GM23338 (cell line): ENCODE measurements at regions not wholly inside any gene's neighbourhood (a gene's known extent, or its start where the extent isn't known, plus 50 kb on each side); places are given as distances from the start of the nearest gene placed in this dataset.

ENCODE experiments used
- ATAC-seq: fragments of 200-7000 bp; cut with Tn5 transposase; 3 replicates; pipeline ENCODE4 v1.9.1; 2020
- DNase-seq: peaks from one replicate; pipeline ENCODE4 v3.0.0-alpha.2; 2015; ENCODE audit warnings: low spot score
- H2AFZ ChIP-seq: fragments of 200-600 bp; sonication (generic); 2 replicates; pipeline ENCODE4 v1.8.0; 2016; ENCODE audit warnings: antibody characterized with exemption, mild to moderate bottlenecking, moderate library complexity
- H3F3A ChIP-seq: fragments of 200-600 bp; sonication (generic); replicated peaks from 2 replicates; pipeline ENCODE4 v1.8.0; 2017; ENCODE audit warnings: antibody characterized with exemption, mixed run types, low read depth
- H3K27ac ChIP-seq: fragments of 200-600 bp; sonication (generic); 2 replicates; pipeline ENCODE4 v1.6.1; 2016; ENCODE audit warnings: low read depth
- H3K27me3 ChIP-seq: fragments of 200-600 bp; sonication (generic); 2 replicates; pipeline ENCODE4 v1.8.0; 2016; ENCODE audit warnings: mild to moderate bottlenecking, mixed run types, moderate library complexity; ENCODE audit not compliant: insufficient read depth
- H3K36me3 ChIP-seq: fragments of 200-600 bp; sonication (generic); 2 replicates; pipeline ENCODE4 v1.8.0; 2016; ENCODE audit warnings: mild to moderate bottlenecking; ENCODE audit not compliant: insufficient read depth
- H3K4me1 ChIP-seq: fragments of 200-600 bp; sonication (generic); 2 replicates; pipeline ENCODE4 v1.8.0; 2016; ENCODE audit warnings: mild to moderate bottlenecking, moderate library complexity; ENCODE audit not compliant: insufficient read depth
- H3K4me2 ChIP-seq: fragments of 200-600 bp; sonication (generic); 2 replicates; pipeline ENCODE4 v1.7.1; 2017; ENCODE audit warnings: mixed run types
- H3K4me3 ChIP-seq: fragments of 200-600 bp; sonication (generic); 2 replicates; pipeline ENCODE4 v1.6.1; 2016; ENCODE audit warnings: mixed run types
- H3K79me2 ChIP-seq: fragments of 200-600 bp; sonication (generic); replicated peaks from 2 replicates; pipeline ENCODE4 v1.8.0; 2017; ENCODE audit warnings: mild to moderate bottlenecking; ENCODE audit not compliant: insufficient read depth
- H3K9me2 ChIP-seq: fragments of 200-600 bp; sonication (generic); 2 replicates; pipeline ENCODE4 v1.8.0; 2017; ENCODE audit not compliant: insufficient read depth
- H4K20me1 ChIP-seq: fragments of 200-600 bp; sonication (generic); replicated peaks from 2 replicates; pipeline ENCODE4 v1.8.0; 2017; ENCODE audit warnings: mild to moderate bottlenecking; ENCODE audit not compliant: insufficient read depth
- H3K27ac Mint-ChIP-seq: 2 replicates; pipeline ENCODE4 v1.8.0; 2020; ENCODE audit warnings: inconsistent platforms, mild to moderate bottlenecking, moderate library complexity, mixed read lengths
- H3K27me3 Mint-ChIP-seq: 3 replicates; pipeline ENCODE4 v1.8.0; 2022; ENCODE audit warnings: low read depth, mild to moderate bottlenecking, moderate library complexity, mixed read lengths, inconsistent platforms; ENCODE audit not compliant: insufficient read depth, poor library complexity
- H3K36me3 Mint-ChIP-seq: 3 replicates; pipeline ENCODE4 v1.8.0; 2021; ENCODE audit warnings: low read depth, mild to moderate bottlenecking, inconsistent platforms, moderate library complexity, mixed read lengths
- H3K4me1 Mint-ChIP-seq: 3 replicates; pipeline ENCODE4 v1.8.0; 2020; ENCODE audit warnings: mild to moderate bottlenecking, inconsistent platforms, mixed read lengths
- H3K4me3 Mint-ChIP-seq: 3 replicates; pipeline ENCODE4 v1.8.0; 2021; ENCODE audit warnings: moderate library complexity, mild to moderate bottlenecking, inconsistent platforms, mixed read lengths
- H3K9me3 Mint-ChIP-seq: 3 replicates; pipeline ENCODE4 v1.8.0; 2020; ENCODE audit warnings: moderate library complexity, mild to moderate bottlenecking, inconsistent platforms, mixed read lengths
- CREB1 ChIP-seq: fragments of 250-450 bp; sonication (Bioruptor Pico); IDR thresholded peaks from 2 replicates; pipeline ENCODE4 v1.5.0; 2020; ENCODE audit warnings: low read depth, mild to moderate bottlenecking, moderate library complexity
- ETS1 ChIP-seq: IDR thresholded peaks from 2 replicates; pipeline ENCODE4 v1.6.1; 2016; ENCODE audit warnings: antibody characterized with exemption
- EZH2 ChIP-seq: fragments of 200-600 bp; sonication (generic); IDR thresholded peaks from one replicate; pipeline ENCODE4 v1.8.0; 2017; ENCODE audit warnings: antibody characterized with exemption, mild to moderate bottlenecking, low read depth; ENCODE audit not compliant: unreplicated experiment
- EZH2phosphoT487 ChIP-seq: fragments of 200-600 bp; sonication (generic); IDR thresholded peaks from one replicate; pipeline ENCODE4 v1.8.1; 2018; ENCODE audit warnings: antibody characterized with exemption; ENCODE audit not compliant: unreplicated experiment
- JUNB ChIP-seq: IDR thresholded peaks from one replicate; pipeline ENCODE4 v1.6.1; 2016; ENCODE audit warnings: antibody characterized with exemption; ENCODE audit not compliant: unreplicated experiment
- NANOG ChIP-seq: IDR thresholded peaks from 2 replicates; pipeline ENCODE4 v1.6.1; 2016; ENCODE audit warnings: antibody characterized with exemption, borderline replicate concordance
- POLR2AphosphoS5 ChIP-seq: IDR thresholded peaks from 2 replicates; pipeline ENCODE4 v1.6.1; 2016; ENCODE audit warnings: antibody characterized with exemption, low read depth
- REST ChIP-seq: IDR thresholded peaks from one replicate; pipeline ENCODE4 v1.6.1; 2018; ENCODE audit warnings: antibody characterized with exemption; ENCODE audit not compliant: unreplicated experiment
- TF ChIP-seq, protein P1 (sequence below), 2 experiments: fragments of 200-600 bp in 1 of 2; sonication (generic) in 1 of 2; conservative IDR thresholded peaks; 2 replicates each; pipeline versions ENCODE4 v1.5.1 to v1.6.1; 2016 to 2017; ENCODE audit warnings: antibody characterized with exemption in 2 of 2, low read depth in 2 of 2, mild to moderate bottlenecking in 2 of 2, moderate library complexity in 1 of 2
- TF ChIP-seq, protein P2 (sequence below): fragments of 250-450 bp; sonication (Bioruptor Pico); IDR thresholded peaks from 2 replicates; pipeline ENCODE4 v1.5.0; 2020; ENCODE audit warnings: mild to moderate bottlenecking, moderate library complexity

DNA sequence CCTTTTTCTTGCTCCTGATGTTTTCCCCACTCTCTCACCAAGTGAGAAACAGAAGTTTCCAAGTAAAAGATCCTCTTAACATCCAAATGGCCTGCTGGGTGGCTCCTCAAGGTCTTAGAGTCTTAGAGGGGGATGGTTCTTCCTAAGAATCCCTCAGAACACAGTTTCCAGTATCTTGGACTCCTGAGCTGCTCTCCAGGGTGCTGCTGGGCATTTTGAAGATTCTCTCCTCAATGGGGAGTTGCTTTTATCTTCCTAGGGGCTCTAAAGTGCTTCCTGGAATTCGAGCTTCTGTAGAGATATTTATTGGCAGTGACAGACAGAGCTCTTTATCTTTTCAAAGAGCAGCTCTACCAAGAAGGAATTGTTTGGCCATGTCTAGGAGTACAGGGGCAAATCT is 70.8 kb upstream of the SLC35B3 start:
- H3K4me2 ChIP-seq = peak overlapping the region; percentile 19
- DNase-seq = peak; percentile 66
- peak overlapping the region; percentile 3; the same call in 1 of the 3 replicates for H3K4me3 Mint-ChIP-seq
- H3K4me1 ChIP-seq = peaks cover 32% of the 10 kb centered on the region
- no peaks in the 10 kb centered on the region for H3K27me3 Mint-ChIP-seq
- no peaks in the 10 kb centered on the region for H3K79me2 ChIP-seq
- H3F3A ChIP-seq = no peaks in the 10 kb centered on the region
- H3K9me3 Mint-ChIP-seq = no peaks in the 10 kb centered on the region
- no peaks in the 10 kb centered on the region for H3K9me2 ChIP-seq
- H3K36me3 Mint-ChIP-seq = no peaks in the 10 kb centered on the region
- TF ChIP-seq, protein P1, sequence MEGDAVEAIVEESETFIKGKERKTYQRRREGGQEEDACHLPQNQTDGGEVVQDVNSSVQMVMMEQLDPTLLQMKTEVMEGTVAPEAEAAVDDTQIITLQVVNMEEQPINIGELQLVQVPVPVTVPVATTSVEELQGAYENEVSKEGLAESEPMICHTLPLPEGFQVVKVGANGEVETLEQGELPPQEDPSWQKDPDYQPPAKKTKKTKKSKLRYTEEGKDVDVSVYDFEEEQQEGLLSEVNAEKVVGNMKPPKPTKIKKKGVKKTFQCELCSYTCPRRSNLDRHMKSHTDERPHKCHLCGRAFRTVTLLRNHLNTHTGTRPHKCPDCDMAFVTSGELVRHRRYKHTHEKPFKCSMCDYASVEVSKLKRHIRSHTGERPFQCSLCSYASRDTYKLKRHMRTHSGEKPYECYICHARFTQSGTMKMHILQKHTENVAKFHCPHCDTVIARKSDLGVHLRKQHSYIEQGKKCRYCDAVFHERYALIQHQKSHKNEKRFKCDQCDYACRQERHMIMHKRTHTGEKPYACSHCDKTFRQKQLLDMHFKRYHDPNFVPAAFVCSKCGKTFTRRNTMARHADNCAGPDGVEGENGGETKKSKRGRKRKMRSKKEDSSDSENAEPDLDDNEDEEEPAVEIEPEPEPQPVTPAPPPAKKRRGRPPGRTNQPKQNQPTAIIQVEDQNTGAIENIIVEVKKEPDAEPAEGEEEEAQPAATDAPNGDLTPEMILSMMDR (conservative IDR thresholded peaks at IDR 0.05; ENCODE audit: low read depth in 2 of 2) = no peak
- no peak for TF ChIP-seq EZH2phosphoT487
- no peak for TF ChIP-seq ETS1
- TF ChIP-seq REST = peak; percentile 68
- TF ChIP-seq, protein P2, sequence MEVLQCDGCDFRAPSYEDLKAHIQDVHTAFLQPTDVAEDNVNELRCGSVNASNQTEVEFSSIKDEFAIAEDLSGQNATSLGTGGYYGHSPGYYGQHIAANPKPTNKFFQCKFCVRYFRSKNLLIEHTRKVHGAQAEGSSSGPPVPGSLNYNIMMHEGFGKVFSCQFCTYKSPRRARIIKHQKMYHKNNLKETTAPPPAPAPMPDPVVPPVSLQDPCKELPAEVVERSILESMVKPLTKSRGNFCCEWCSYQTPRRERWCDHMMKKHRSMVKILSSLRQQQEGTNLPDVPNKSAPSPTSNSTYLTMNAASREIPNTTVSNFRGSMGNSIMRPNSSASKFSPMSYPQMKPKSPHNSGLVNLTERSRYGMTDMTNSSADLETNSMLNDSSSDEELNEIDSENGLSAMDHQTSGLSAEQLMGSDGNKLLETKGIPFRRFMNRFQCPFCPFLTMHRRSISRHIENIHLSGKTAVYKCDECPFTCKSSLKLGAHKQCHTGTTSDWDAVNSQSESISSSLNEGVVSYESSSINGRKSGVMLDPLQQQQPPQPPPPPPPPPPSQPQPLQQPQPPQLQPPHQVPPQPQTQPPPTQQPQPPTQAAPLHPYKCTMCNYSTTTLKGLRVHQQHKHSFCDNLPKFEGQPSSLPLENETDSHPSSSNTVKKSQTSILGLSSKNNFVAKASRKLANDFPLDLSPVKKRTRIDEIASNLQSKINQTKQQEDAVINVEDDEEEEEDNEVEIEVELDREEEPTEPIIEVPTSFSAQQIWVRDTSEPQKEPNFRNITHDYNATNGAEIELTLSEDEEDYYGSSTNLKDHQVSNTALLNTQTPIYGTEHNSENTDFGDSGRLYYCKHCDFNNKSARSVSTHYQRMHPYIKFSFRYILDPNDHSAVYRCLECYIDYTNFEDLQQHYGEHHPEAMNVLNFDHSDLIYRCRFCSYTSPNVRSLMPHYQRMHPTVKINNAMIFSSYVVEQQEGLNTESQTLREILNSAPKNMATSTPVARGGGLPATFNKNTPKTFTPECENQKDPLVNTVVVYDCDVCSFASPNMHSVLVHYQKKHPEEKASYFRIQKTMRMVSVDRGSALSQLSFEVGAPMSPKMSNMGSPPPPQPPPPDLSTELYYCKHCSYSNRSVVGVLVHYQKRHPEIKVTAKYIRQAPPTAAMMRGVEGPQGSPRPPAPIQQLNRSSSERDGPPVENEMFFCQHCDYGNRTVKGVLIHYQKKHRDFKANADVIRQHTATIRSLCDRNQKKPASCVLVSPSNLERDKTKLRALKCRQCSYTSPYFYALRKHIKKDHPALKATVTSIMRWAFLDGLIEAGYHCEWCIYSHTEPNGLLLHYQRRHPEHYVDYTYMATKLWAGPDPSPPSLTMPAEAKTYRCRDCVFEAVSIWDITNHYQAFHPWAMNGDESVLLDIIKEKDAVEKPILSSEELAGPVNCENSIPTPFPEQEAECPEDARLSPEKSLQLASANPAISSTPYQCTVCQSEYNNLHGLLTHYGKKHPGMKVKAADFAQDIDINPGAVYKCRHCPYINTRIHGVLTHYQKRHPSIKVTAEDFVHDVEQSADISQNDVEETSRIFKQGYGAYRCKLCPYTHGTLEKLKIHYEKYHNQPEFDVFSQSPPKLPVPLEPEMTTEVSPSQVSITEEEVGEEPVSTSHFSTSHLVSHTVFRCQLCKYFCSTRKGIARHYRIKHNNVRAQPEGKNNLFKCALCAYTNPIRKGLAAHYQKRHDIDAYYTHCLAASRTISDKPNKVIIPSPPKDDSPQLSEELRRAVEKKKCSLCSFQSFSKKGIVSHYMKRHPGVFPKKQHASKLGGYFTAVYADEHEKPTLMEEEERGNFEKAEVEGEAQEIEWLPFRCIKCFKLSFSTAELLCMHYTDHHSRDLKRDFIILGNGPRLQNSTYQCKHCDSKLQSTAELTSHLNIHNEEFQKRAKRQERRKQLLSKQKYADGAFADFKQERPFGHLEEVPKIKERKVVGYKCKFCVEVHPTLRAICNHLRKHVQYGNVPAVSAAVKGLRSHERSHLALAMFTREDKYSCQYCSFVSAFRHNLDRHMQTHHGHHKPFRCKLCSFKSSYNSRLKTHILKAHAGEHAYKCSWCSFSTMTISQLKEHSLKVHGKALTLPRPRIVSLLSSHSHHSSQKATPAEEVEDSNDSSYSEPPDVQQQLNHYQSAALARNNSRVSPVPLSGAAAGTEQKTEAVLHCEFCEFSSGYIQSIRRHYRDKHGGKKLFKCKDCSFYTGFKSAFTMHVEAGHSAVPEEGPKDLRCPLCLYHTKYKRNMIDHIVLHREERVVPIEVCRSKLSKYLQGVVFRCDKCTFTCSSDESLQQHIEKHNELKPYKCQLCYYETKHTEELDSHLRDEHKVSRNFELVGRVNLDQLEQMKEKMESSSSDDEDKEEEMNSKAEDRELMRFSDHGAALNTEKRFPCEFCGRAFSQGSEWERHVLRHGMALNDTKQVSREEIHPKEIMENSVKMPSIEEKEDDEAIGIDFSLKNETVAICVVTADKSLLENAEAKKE = 0 out of 2 replicates have a peak, but pooled peaks have one; percentile 30
- no peak for TF ChIP-seq EZH2
- no peak for TF ChIP-seq JUNB
- TF ChIP-seq POLR2AphosphoS5 = no peak
- no peak for TF ChIP-seq CREB1 (CRISPR knock-in tag)
- no peak for TF ChIP-seq NANOG
- H3K4me3 ChIP-seq = no peak overlapping the region
- ATAC-seq = peak; percentile 82
- no peak overlapping the region for H2AFZ ChIP-seq
- no peaks in the 10 kb centered on the region for H4K20me1 ChIP-seq
- no peak overlapping the region for H3K27ac ChIP-seq
- H3K27ac Mint-ChIP-seq = no peak overlapping the region
- H3K27me3 ChIP-seq = no peaks in the 10 kb centered on the region
- no peaks in the 10 kb centered on the region for H3K36me3 ChIP-seq
- H3K4me1 Mint-ChIP-seq = peaks cover 45% of the 10 kb centered on the region
